SK-N-SH treated with all-trans-retinoic acid at 6 μM for 48 hours (cell line): ENCODE measurements at regions not wholly inside any gene's neighbourhood (a gene's known extent, or its start where the extent isn't known, plus 50 kb on each side); places are given as distances from the start of the nearest gene placed in this dataset.

Experiments
- POU6F1 ChIP-seq: fragments of 250-450 bp; sonication (Bioruptor Pico); IDR thresholded peaks from 2 replicates; pipeline ENCODE4 v1.8.0; 2021; ENCODE audit warnings: low read depth, mild to moderate bottlenecking, moderate library complexity, borderline replicate concordance
- TOX ChIP-seq: fragments of 250-450 bp; sonication (Bioruptor Pico); IDR thresholded peaks from 2 replicates; pipeline ENCODE4 v1.8.0; 2021; ENCODE audit warnings: mild to moderate bottlenecking, moderate library complexity, borderline replicate concordance
- ZNF8 ChIP-seq: fragments of 450-650 bp; formaldehyde crosslinking; IDR thresholded peaks from 2 replicates; pipeline ENCODE4 v1.5.0; 2020; ENCODE audit warnings: mild to moderate bottlenecking, moderate library complexity

- TF ChIP-seq TOX (CRISPR knock-in tag) (no peak), POU6F1 (CRISPR knock-in tag) (no peak), ZNF8 (no peak)
Observed at GRCh38 chr2:123485056-123485455, 540.0 kb upstream of the CNTNAP5 start.
